Upper lobe of right lung (tissue), 1 donor: ENCODE measurements at regions not wholly inside any gene's neighbourhood (a gene's known extent, or its start where the extent isn't known, plus 50 kb on each side); places are given as distances from the start of the nearest gene placed in this dataset.

Source experiments
- ATAC-seq: fragments of 200-7000 bp; cut with Tn5 transposase; one replicate; pipeline ENCODE4 v1.9.1; 2020; ENCODE audit warnings: mild to moderate bottlenecking, moderate library complexity
- DNase-seq: peaks from one replicate; pipeline ENCODE4 v3.0.0-alpha.2; 2020
- H3K27ac ChIP-seq: fragments of 200-600 bp; one replicate; pipeline ENCODE4 v1.8.0; 2022
- H3K27me3 ChIP-seq: fragments of 200-600 bp; one replicate; pipeline ENCODE4 v1.8.0; 2022; ENCODE audit warnings: mild to moderate bottlenecking
- H3K36me3 ChIP-seq: fragments of 200-600 bp; one replicate; pipeline ENCODE4 v1.8.0; 2022
- H3K4me1 ChIP-seq: fragments of 200-600 bp; one replicate; pipeline ENCODE4 v1.8.0; 2022
- H3K4me3 ChIP-seq: fragments of 200-600 bp; one replicate; pipeline ENCODE4 v1.8.0; 2022; ENCODE audit warnings: mild to moderate bottlenecking
- H3K9me3 ChIP-seq: fragments of 200-600 bp; one replicate; pipeline ENCODE4 v1.8.0; 2022
- intact Hi-C: fragments of 100-400 bp; cut with DNase I; formaldehyde crosslinking; loops from one replicate; pipeline ENCODE4 v1.11.0; 2022
- TF ChIP-seq, protein P1 (sequence below): fragments of 200-600 bp; IDR thresholded peaks from one replicate; pipeline ENCODE4 v1.8.0; 2022; ENCODE audit warnings: antibody characterized with exemption
- donor health status: DM: no; HTN: yes; CAD: no; lungs with severe emphysema.

DNA sequence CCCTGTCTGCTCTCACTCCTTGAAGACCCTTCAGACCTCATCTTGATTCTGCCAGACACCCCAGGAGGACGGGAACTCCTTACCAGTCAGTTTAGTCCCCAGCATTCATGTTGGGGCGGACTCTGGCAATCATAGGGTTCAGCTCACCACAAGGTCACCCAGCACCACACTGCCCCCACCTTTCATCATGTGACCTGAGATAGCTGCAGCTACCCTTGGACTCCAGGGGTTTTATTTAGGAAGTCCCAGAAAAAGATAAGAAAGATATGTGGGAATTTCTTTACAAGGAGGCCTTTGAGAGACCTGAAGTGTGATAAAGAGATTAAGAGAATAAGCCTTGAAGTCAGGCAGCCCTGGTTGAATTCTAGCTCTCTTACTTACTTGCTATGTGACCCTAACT lies 59.8 kb upstream of the NLK start:
- Histone ChIP-seq H3K4me1 (no peaks in the 10 kb centered on the region), H3K4me3 (no peak overlapping the region), H3K27me3 (no peaks in the 10 kb centered on the region), H3K27ac (no peak overlapping the region), H3K9me3 (no peaks in the 10 kb centered on the region), H3K36me3 (no peaks in the 10 kb centered on the region)
- intact Hi-C loops, result no loop called here
- DNase-seq (no peak), ATAC-seq (no peak)
- TF ChIP-seq, protein P1, sequence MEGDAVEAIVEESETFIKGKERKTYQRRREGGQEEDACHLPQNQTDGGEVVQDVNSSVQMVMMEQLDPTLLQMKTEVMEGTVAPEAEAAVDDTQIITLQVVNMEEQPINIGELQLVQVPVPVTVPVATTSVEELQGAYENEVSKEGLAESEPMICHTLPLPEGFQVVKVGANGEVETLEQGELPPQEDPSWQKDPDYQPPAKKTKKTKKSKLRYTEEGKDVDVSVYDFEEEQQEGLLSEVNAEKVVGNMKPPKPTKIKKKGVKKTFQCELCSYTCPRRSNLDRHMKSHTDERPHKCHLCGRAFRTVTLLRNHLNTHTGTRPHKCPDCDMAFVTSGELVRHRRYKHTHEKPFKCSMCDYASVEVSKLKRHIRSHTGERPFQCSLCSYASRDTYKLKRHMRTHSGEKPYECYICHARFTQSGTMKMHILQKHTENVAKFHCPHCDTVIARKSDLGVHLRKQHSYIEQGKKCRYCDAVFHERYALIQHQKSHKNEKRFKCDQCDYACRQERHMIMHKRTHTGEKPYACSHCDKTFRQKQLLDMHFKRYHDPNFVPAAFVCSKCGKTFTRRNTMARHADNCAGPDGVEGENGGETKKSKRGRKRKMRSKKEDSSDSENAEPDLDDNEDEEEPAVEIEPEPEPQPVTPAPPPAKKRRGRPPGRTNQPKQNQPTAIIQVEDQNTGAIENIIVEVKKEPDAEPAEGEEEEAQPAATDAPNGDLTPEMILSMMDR, result no peak

GRCh38 chr17:27983853-27984252 lies 58.6 kb upstream of the NLK start:
- H3K27ac ChIP-seq, result no peak overlapping the region
- H3K9me3 ChIP-seq, result no peaks in the 10 kb centered on the region
- ATAC-seq (no peak), DNase-seq (no peak)
- intact Hi-C loops, result no loop called here
- TF ChIP-seq, protein P1, result no peak
- no peaks in the 10 kb centered on the region for H3K4me1 ChIP-seq
- no peak overlapping the region for H3K4me3 ChIP-seq
- H3K36me3 ChIP-seq, result no peaks in the 10 kb centered on the region
- H3K27me3 ChIP-seq, result no peaks in the 10 kb centered on the region

GRCh38 chr17:27984404-27984803 lies 58.1 kb upstream of the NLK start:
- H3K4me1 ChIP-seq, result no peaks in the 10 kb centered on the region
- no peak overlapping the region for H3K4me3 ChIP-seq
- no peaks in the 10 kb centered on the region for H3K9me3 ChIP-seq
- no peak for DNase-seq
- no peak for ATAC-seq
- no peak overlapping the region for H3K27ac ChIP-seq
- no peaks in the 10 kb centered on the region for H3K27me3 ChIP-seq
- intact Hi-C loops, result no loop called here
- TF ChIP-seq, protein P1, result no peak
- no peaks in the 10 kb centered on the region for H3K36me3 ChIP-seq

- no peak overlapping the region for H3K27ac ChIP-seq
- ATAC-seq (peak; percentile 46), DNase-seq (no peak)
- H3K36me3 ChIP-seq, result no peaks in the 10 kb centered on the region
- TF ChIP-seq, protein P1, result no peak
- H3K4me3 ChIP-seq, result no peak overlapping the region
- intact Hi-C loops, result no loop called here
- H3K27me3 ChIP-seq, result no peaks in the 10 kb centered on the region
- H3K9me3 ChIP-seq, result no peaks in the 10 kb centered on the region
- no peaks in the 10 kb centered on the region for H3K4me1 ChIP-seq
Measured at GRCh38 chr17:27984816-27985215, 57.7 kb upstream of the NLK start.

GRCh38 chr17:27985306-27985705 lies 57.2 kb upstream of the NLK start:
- ATAC-seq (no peak), DNase-seq (no peak)
- no peaks in the 10 kb centered on the region for H3K4me1 ChIP-seq
- TF ChIP-seq, protein P1, result no peak
- no peak overlapping the region for H3K27ac ChIP-seq
- no peak overlapping the region for H3K4me3 ChIP-seq
- H3K27me3 ChIP-seq, result no peaks in the 10 kb centered on the region
- H3K36me3 ChIP-seq, result no peaks in the 10 kb centered on the region
- H3K9me3 ChIP-seq, result no peaks in the 10 kb centered on the region
- intact Hi-C loops, result no loop called here

GRCh38 chr17:27985736-27986399 lies 56.6 kb upstream of the NLK start:
- no peak for ATAC-seq
- Histone ChIP-seq H3K9me3 (no peaks in the 10 kb centered on the region), H3K36me3 (no peaks in the 10 kb centered on the region), H3K4me3 (no peak overlapping the region), H3K27me3 (no peaks in the 10 kb centered on the region), H3K4me1 (no peaks in the 10 kb centered on the region), H3K27ac (no peak overlapping the region)
- TF ChIP-seq, protein P1, result no peak
- intact Hi-C loops, result no loop called here
- DNase-seq, result no peak
